Uterus (tissue), 3 donors: ENCODE measurements at regions not wholly inside any gene's neighbourhood (a gene's known extent, or its start where the extent isn't known, plus 50 kb on each side); places are given as distances from the start of the nearest gene placed in this dataset.

Experiments
- DNase-seq, 2 donors: peaks; one replicate each; pipeline ENCODE4 v3.0.0-alpha.2; 2019 to 2020
- H3K27ac ChIP-seq, 2 donors: fragments of 200-600 bp; sonication (generic); 1 replicate in 1 of 2; 2 replicates in 1 of 2; pipeline ENCODE4 v1.5.1; 2016 to 2018
- H3K27me3 ChIP-seq, 2 donors: fragments of 200-600 bp; sonication (generic); one replicate each; pipeline ENCODE4 v1.5.1; 2018 to 2019; ENCODE audit warnings: control low read depth in 1 of 2
- H3K36me3 ChIP-seq, 2 donors: fragments of 200-600 bp; sonication (generic); one replicate each; pipeline ENCODE4 v1.5.1; 2019; ENCODE audit warnings: control low read depth in 1 of 2
- H3K4me1 ChIP-seq, 2 donors: fragments of 200-600 bp; sonication (generic); one replicate each; pipeline ENCODE4 v1.5.1; 2018 to 2019; ENCODE audit warnings: control low read depth in 1 of 2
- H3K4me3 ChIP-seq, 2 donors: fragments of 200-600 bp; sonication (generic); 1 replicate in 1 of 2; 2 replicates in 1 of 2; pipeline ENCODE4 v1.5.1; 2018 to 2019; ENCODE audit warnings: mild to moderate bottlenecking in 1 of 2
- H3K9me3 ChIP-seq, 2 donors: fragments of 200-600 bp; sonication (generic); one replicate each; pipeline ENCODE4 v1.5.1; 2019; ENCODE audit warnings: control low read depth in 1 of 2
- CTCF ChIP-seq, 4 experiments: fragments of 200-600 bp in 2 of 4; fragments of 450-650 bp in 2 of 4; sonication (generic) in 2 of 4; IDR thresholded peaks; one replicate each; pipeline ENCODE4 v1.5.1; 2016 to 2019; ENCODE audit warnings: antibody characterized with exemption in 4 of 4, mild to moderate bottlenecking in 2 of 4, moderate library complexity in 1 of 4
- POLR2A ChIP-seq, 2 donors: fragments of 450-650 bp; IDR thresholded peaks; one replicate each; pipeline ENCODE4 v1.6.1; 2016; ENCODE audit warnings: antibody characterized with exemption in 2 of 2, mild to moderate bottlenecking in 1 of 2, moderate library complexity in 1 of 2
- intact Hi-C: fragments of 100-400 bp; cut with DNase I; formaldehyde crosslinking; loops from one replicate; pipeline ENCODE4 v1.15.1; 2023; ENCODE audit warnings: low total_unique reads
- donor health status: DM: yes; HTN: yes; CAD: no.

DNA sequence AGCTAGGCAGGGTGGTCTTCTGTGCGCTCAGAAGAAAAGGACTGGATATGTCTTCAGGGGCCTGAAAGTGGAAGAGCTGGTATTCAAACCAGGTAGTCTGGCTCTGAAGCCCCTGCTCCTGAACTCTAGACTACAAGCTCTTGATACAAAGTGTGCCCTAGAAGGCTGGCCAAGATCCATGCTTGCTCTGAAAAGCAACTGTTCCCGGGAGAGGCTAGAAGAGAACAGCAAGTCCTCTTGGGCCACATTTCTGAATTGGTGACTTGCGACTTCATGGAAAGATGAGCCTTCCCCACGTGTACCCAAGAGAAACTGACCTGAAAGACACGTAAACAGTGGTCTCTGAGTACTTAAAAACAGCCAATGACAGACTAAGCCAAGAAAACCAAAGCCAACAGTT lies 123.3 kb upstream of the GRIK3 start:
- H3K36me3 ChIP-seq = no peaks in the 10 kb centered on the region
- peaks cover 0 to 6% of the 10 kb centered on the region in 2 donors for H3K27me3 ChIP-seq
- DNase-seq = no peak
- H3K27ac ChIP-seq = no peak overlapping the region
- no peaks in the 10 kb centered on the region for H3K9me3 ChIP-seq
- TF ChIP-seq POLR2A (IDR thresholded peaks at IDR 0.05) (no peak), CTCF (IDR thresholded peaks at IDR 0.05) (no peak)
- no peaks in the 10 kb centered on the region for H3K4me1 ChIP-seq
- H3K4me3 ChIP-seq = no peak overlapping the region
- intact Hi-C loops = no loop called here

DNA sequence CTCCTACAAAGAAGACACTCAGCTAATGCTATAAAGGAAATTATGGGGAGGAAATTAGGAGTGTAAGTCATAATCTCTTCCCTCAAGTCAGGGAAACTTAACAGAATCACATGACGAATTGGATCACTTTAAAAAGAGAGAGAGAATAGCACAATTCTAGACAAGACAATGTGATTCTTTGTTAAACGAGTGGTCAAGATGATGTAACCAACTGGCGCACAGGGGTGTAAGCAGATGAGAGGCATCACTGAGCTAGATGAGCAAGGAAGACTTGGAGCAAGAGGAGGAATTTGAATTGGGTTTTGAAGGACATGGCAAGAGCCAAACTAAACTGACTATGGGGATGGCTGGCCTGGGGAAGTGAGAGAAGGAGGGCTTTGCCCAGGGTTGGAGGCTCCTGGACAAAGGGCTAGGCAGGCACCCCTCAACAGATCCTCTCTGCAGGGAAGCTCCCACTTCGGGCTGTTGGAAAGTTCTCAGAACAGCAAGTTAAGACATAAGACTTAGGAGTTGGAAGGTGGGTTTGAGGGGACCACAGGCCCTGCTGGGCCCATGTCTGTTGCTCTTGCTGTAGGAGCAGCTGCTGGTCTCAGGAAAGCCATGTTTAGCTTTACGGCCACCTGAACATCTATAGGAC lies 123.9 kb upstream of the GRIK3 start:
- Histone ChIP-seq H3K27ac (no peak overlapping the region), H3K27me3 (peaks cover 0 to 6% of the 10 kb centered on the region in 2 donors), H3K36me3 (no peaks in the 10 kb centered on the region), H3K4me1 (no peaks in the 10 kb centered on the region), H3K4me3 (no peak overlapping the region), H3K9me3 (no peaks in the 10 kb centered on the region)
- no peak for DNase-seq
- TF ChIP-seq CTCF (IDR thresholded peaks at IDR 0.05) (no peak), POLR2A (IDR thresholded peaks at IDR 0.05) (no peak)
- intact Hi-C loops = no loop called here

DNA sequence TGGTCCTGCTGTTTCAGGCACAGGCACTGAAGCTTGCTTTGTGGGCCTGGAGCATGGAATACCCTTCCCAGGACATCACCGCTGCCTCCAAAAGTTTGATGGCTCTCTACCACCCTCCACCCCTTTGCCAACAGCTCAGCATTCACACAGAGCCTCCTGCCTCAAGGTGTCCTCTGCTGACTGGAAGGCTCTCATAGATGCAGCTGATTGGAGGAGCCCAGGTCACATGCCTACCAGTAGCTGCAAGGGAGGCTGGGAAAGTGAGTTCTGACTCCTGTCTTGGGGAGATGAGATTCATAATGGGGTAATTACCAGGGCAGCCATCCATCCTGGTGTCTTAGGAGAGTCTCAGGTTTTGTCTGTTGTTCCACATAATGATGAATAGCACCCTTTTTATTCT lies 124.8 kb upstream of the GRIK3 start:
- intact Hi-C loops = no loop called here
- no peak overlapping the region for H3K27ac ChIP-seq
- H3K36me3 ChIP-seq = no peaks in the 10 kb centered on the region
- H3K9me3 ChIP-seq = no peaks in the 10 kb centered on the region
- DNase-seq = no peak
- no peak for TF ChIP-seq CTCF (IDR thresholded peaks at IDR 0.05)
- no peak for TF ChIP-seq POLR2A (IDR thresholded peaks at IDR 0.05)
- no peak overlapping the region for H3K4me3 ChIP-seq
- H3K4me1 ChIP-seq = no peaks in the 10 kb centered on the region
- peaks cover 0 to 6% of the 10 kb centered on the region in 2 donors for H3K27me3 ChIP-seq

DNA sequence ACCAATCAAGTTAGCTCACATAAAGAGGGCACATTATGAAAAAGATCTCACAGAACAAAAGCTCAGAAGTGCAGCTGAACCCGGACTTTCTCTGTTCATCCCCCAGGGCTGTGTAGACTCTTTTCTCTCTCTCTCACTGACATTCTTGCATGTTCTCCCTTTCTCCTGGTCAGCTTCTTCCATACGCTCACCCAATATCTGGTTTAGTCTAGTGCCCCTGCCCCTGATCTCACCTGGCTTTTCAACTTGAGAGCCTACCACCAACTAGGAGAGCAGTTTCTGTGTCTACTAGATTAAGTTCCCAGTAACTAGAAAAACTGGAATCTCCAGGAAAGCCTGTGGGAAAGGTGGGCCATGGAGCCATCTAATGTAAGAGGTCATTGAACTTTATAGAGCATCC lies 126.9 kb upstream of the GRIK3 start:
- intact Hi-C loops = no loop called here

GRCh38 chr1:37162059-37162458 lies 127.7 kb upstream of the GRIK3 start:
- Histone ChIP-seq H3K27ac (no peak overlapping the region), H3K9me3 (no peaks in the 10 kb centered on the region), H3K4me3 (no peak overlapping the region), H3K36me3 (no peaks in the 10 kb centered on the region), H3K27me3 (no peaks in the 10 kb centered on the region), H3K4me1 (no peaks in the 10 kb centered on the region)
- intact Hi-C loops = no loop called here
- no peak for TF ChIP-seq POLR2A (IDR thresholded peaks at IDR 0.05)
- no peak for TF ChIP-seq CTCF (IDR thresholded peaks at IDR 0.05)
- no peak for DNase-seq

More for the DNA sequence above, 126.9 kb upstream of the GRIK3 start:
- no peak for DNase-seq
- Histone ChIP-seq H3K4me3 (no peak overlapping the region), H3K36me3 (no peaks in the 10 kb centered on the region), H3K27me3 (no peaks in the 10 kb centered on the region), H3K4me1 (no peaks in the 10 kb centered on the region), H3K9me3 (no peaks in the 10 kb centered on the region), H3K27ac (no peak overlapping the region)
- TF ChIP-seq POLR2A (IDR thresholded peaks at IDR 0.05) = no peak
- TF ChIP-seq CTCF (IDR thresholded peaks at IDR 0.05) = no peak
